ENCODE measurements at regions not wholly inside any gene's neighbourhood (a gene's known extent, or its start where the extent isn't known, plus 50 kb on each side); places are given as distances from the start of the nearest gene placed in this dataset.

- TF ChIP-seq CTCF (IDR thresholded peaks at IDR 0.05) = no peak
Observed at GRCh38 chr1:219476116-219476515, 136.8 kb downstream of the ZC3H11B start.

GRCh38 chr1:219472596-219472995, 140.3 kb downstream of the ZC3H11B start:
- TF ChIP-seq CTCF (IDR thresholded peaks at IDR 0.05) = no peak

- TF ChIP-seq CTCF (IDR thresholded peaks at IDR 0.05) = no peak
Observed at GRCh38 chr1:219467524-219467923, 145.4 kb downstream of the ZC3H11B start.

- TF ChIP-seq CTCF (IDR thresholded peaks at IDR 0.05) = no peak
Observed at GRCh38 chr1:219466766-219467165, 146.1 kb downstream of the ZC3H11B start.

- TF ChIP-seq CTCF (IDR thresholded peaks at IDR 0.05) = no peak
Observed at GRCh38 chr1:219465212-219466093, 147.5 kb downstream of the ZC3H11B start.

GRCh38 chr1:219463636-219464035, 149.3 kb downstream of the ZC3H11B start:
- TF ChIP-seq CTCF (IDR thresholded peaks at IDR 0.05) = no peak

- no peak for TF ChIP-seq CTCF (IDR thresholded peaks at IDR 0.05)
Observed at GRCh38 chr1:219461981-219462400, 150.9 kb downstream of the ZC3H11B start.
